ENCODE measurements at regions not wholly inside any gene's neighbourhood (a gene's known extent, or its start where the extent isn't known, plus 50 kb on each side); places are given as distances from the start of the nearest gene placed in this dataset.

- no peak for DNase-seq
Observed at GRCh38 chr9:119634006-119634405, 264.8 kb upstream of the BRINP1 start.

- DNase-seq = no peak
Observed at GRCh38 chr9:119611565-119611964, 242.3 kb upstream of the BRINP1 start.

- DNase-seq = no peak
Observed at GRCh38 chr9:119609277-119609971, 240.2 kb upstream of the BRINP1 start.

- DNase-seq = no peak
Observed at GRCh38 chr9:119601632-119602031, 232.4 kb upstream of the BRINP1 start.

GRCh38 chr9:119597499-119597898, 228.3 kb upstream of the BRINP1 start:
- no peak for DNase-seq

GRCh38 chr9:119596703-119597102, 227.5 kb upstream of the BRINP1 start:
- DNase-seq = no peak

- DNase-seq = no peak
Observed at GRCh38 chr9:119588874-119589744, 219.9 kb upstream of the BRINP1 start.

GRCh38 chr9:119577881-119578280, 208.6 kb upstream of the BRINP1 start:
- DNase-seq = no peak

GRCh38 chr9:119559986-119560385, 190.8 kb upstream of the BRINP1 start:
- no peak for DNase-seq

- no peak for DNase-seq
Observed at GRCh38 chr9:119559056-119559455, 189.8 kb upstream of the BRINP1 start.

- no peak for DNase-seq
Observed at GRCh38 chr9:119556129-119556875, 187.1 kb upstream of the BRINP1 start.

- no peak for DNase-seq
Observed at GRCh38 chr9:119544492-119544891, 175.3 kb upstream of the BRINP1 start.

- DNase-seq = no peak
Observed at GRCh38 chr9:119537138-119537537, 167.9 kb upstream of the BRINP1 start.

GRCh38 chr9:119533504-119533903, 164.3 kb upstream of the BRINP1 start:
- DNase-seq = no peak

- DNase-seq = peak; percentile 5
Observed at GRCh38 chr9:119526698-119527097, 157.5 kb upstream of the BRINP1 start.

GRCh38 chr9:119523508-119523907, 154.3 kb upstream of the BRINP1 start:
- DNase-seq = no peak

- no peak for DNase-seq
Observed at GRCh38 chr9:119522381-119522780, 153.1 kb upstream of the BRINP1 start.

- no peak for DNase-seq
Observed at GRCh38 chr9:119509291-119509905, 140.2 kb upstream of the BRINP1 start.

- no peak for DNase-seq
Observed at GRCh38 chr9:119501374-119501773, 132.1 kb upstream of the BRINP1 start.

- no peak for DNase-seq
Observed at GRCh38 chr9:119500072-119500771, 131.0 kb upstream of the BRINP1 start.

- DNase-seq = no peak
Observed at GRCh38 chr9:119487118-119487827, 118.0 kb upstream of the BRINP1 start.
